NCI-H226 (cell line): ENCODE measurements at regions not wholly inside any gene's neighbourhood (a gene's known extent, or its start where the extent isn't known, plus 50 kb on each side); places are given as distances from the start of the nearest gene placed in this dataset.
"Not testable (repeated sequence)": the region's sequence is repeated elsewhere in the genome, so short reads cannot be mapped to it uniquely, and the experiment has no call there.

Experiments
- DNase-seq: peaks from one replicate; pipeline ENCODE4 v3.0.0-alpha.2; 2015

GRCh38 chr20:47906348-47906660, 121.0 kb upstream of the SULF2 start:
- DNase-seq = no peak

- no peak for DNase-seq
Measured at GRCh38 chr20:47905628-47906347, 120.5 kb upstream of the SULF2 start.

GRCh38 chr20:47903009-47903408, 117.7 kb upstream of the SULF2 start:
- DNase-seq = not testable (repeated sequence)

- not testable (repeated sequence) for DNase-seq
Measured at GRCh38 chr20:47899313-47899712, 114.0 kb upstream of the SULF2 start.

GRCh38 chr20:47897461-47897860, 112.2 kb upstream of the SULF2 start:
- no peak for DNase-seq

- not testable (repeated sequence) for DNase-seq
Measured at GRCh38 chr20:47892681-47893080, 107.4 kb upstream of the SULF2 start.

GRCh38 chr20:47890708-47891107, 105.4 kb upstream of the SULF2 start:
- not testable (repeated sequence) for DNase-seq

GRCh38 chr20:47889751-47890150, 104.5 kb upstream of the SULF2 start:
- not testable (repeated sequence) for DNase-seq

- DNase-seq = no peak
Measured at GRCh38 chr20:47888351-47888750, 103.1 kb upstream of the SULF2 start.

- no peak for DNase-seq
Measured at GRCh38 chr20:47887477-47888080, 102.3 kb upstream of the SULF2 start.

- no peak for DNase-seq
Measured at GRCh38 chr20:47887064-47887463, 101.8 kb upstream of the SULF2 start.

GRCh38 chr20:47886454-47887041, 101.3 kb upstream of the SULF2 start:
- no peak for DNase-seq

GRCh38 chr20:47885909-47886453, 100.7 kb upstream of the SULF2 start:
- no peak for DNase-seq

- DNase-seq = not testable (repeated sequence)
Measured at GRCh38 chr20:47883940-47884339, 98.7 kb upstream of the SULF2 start.

- DNase-seq = no peak
Measured at GRCh38 chr20:47883186-47883585, 97.9 kb upstream of the SULF2 start.

- no peak for DNase-seq
Measured at GRCh38 chr20:47879771-47880170, 94.5 kb upstream of the SULF2 start.

GRCh38 chr20:47878601-47879027, 93.3 kb upstream of the SULF2 start:
- no peak for DNase-seq

- DNase-seq = no peak
Measured at GRCh38 chr20:47876311-47877088, 91.2 kb upstream of the SULF2 start.

GRCh38 chr20:47875297-47876025, 90.2 kb upstream of the SULF2 start:
- DNase-seq = no peak

- no peak for DNase-seq
Measured at GRCh38 chr20:47872341-47872740, 87.1 kb upstream of the SULF2 start.

GRCh38 chr20:47870475-47870874, 85.2 kb upstream of the SULF2 start:
- no peak for DNase-seq

- no peak for DNase-seq
Measured at GRCh38 chr20:47868744-47869143, 83.5 kb upstream of the SULF2 start.

- no peak for DNase-seq
Measured at GRCh38 chr20:47868236-47868635, 83.0 kb upstream of the SULF2 start.
